Fibroblast of lung (primary cell): ENCODE measurements at regions not wholly inside any gene's neighbourhood (a gene's known extent, or its start where the extent isn't known, plus 50 kb on each side); places are given as distances from the start of the nearest gene placed in this dataset.

Experiments
- CTCF ChIP-seq, 2 donors: IDR thresholded peaks in 1 of 2; conservative IDR thresholded peaks in 1 of 2; 1 replicate in 1 of 2; 2 replicates in 1 of 2; pipeline ENCODE4 v1.5.1; 2011 to 2012; ENCODE audit warnings: low read length in 2 of 2, control low read depth in 1 of 2, inconsistent platforms in 1 of 2, low read depth in 1 of 2, mild to moderate bottlenecking in 1 of 2
- EZH2 ChIP-seq: IDR thresholded peaks from 2 replicates; pipeline ENCODE4 v1.5.1; 2012; ENCODE audit warnings: low read length, control low read depth, mild to moderate bottlenecking; ENCODE audit errors: missing control alignments

GRCh38 chr14:84885061-84885460, 644.9 kb upstream of the FLRT2 start:
- TF ChIP-seq CTCF (conservative IDR thresholded peaks at IDR 0.05 in 1 of 2, IDR thresholded peaks at IDR 0.05 in 1 of 2; ENCODE audit: low read depth in 1 of 2, low read length in 2 of 2) = no peak
- TF ChIP-seq EZH2 = no peak
